ENCODE measurements at regions not wholly inside any gene's neighbourhood (a gene's known extent, or its start where the extent isn't known, plus 50 kb on each side); places are given as distances from the start of the nearest gene placed in this dataset.

DNA sequence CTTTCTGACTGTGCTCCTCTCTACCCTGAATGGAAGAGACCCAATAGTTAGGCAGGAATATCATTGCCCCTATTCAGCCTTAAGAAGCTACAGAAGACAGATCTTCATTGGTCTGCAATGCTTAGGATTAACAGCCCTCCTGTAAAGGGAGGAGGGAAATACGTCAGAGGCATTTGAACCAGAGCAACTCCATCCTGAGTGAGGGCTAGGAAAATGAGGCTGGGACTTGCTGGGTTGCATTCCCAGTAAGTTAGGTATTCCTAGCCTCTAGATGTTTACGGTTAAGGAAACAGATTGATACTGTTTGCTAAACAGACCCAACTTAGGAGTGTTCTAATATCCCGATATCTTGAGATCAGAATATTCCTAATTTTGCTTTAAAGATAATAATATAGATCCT, 63.5 kb downstream of the PCDH18 start:
- Histone ChIP-seq H3K9me1 (ENCODE audit: insufficient read depth, low read length) (no peaks in the 10 kb centered on the region), H3K23ac (ENCODE audit: low read depth, low read length) (no peak overlapping the region), H4K91ac (ENCODE audit: insufficient read depth, low read depth, low read length) (no peak overlapping the region), H3K14ac (replicated peaks; ENCODE audit: low read depth, low read length) (no peak overlapping the region), H3K36me3 (ENCODE audit: control insufficient read depth, insufficient read depth, low read length) (no peaks in the 10 kb centered on the region), H3K4ac (ENCODE audit: low read depth, low read length) (no peak overlapping the region), H2BK120ac (ENCODE audit: low read depth, low read length) (no peak overlapping the region), H4K8ac (ENCODE audit: low read depth in 2 of 2, low read length in 2 of 2) (no peak overlapping the region), H3K79me1 (ENCODE audit: low read depth in 1 of 2, low read length in 2 of 2) (no peaks in the 10 kb centered on the region), H3K4me1 (ENCODE audit: control insufficient read depth, insufficient read depth, low read length) (no peaks in the 10 kb centered on the region), H4K5ac (ENCODE audit: low read depth, low read length) (no peak overlapping the region), H3K27ac (ENCODE audit: insufficient read depth, low read length) (no peak overlapping the region), H3K4me2 (ENCODE audit: low read depth, low read length) (no peak overlapping the region), H3K9ac (ENCODE audit: low read depth, low read length) (no peak overlapping the region), H3K4me3 (ENCODE audit: insufficient read depth, low read depth, low read length) (no peak overlapping the region), H2BK5ac (ENCODE audit: low read depth, low read length, poor library complexity, severe bottlenecking) (no peak overlapping the region), H3K18ac (ENCODE audit: low read depth, low read length) (no peak overlapping the region), H2BK15ac (ENCODE audit: low read depth, low read length) (no peak overlapping the region), H3K56ac (ENCODE audit: extremely low read depth, insufficient read depth, low read length) (no peak overlapping the region), H2AFZ (replicated peaks; ENCODE audit: low read length, poor library complexity) (no peak overlapping the region), H3K9me3 (ENCODE audit: control insufficient read depth, insufficient read depth, low read length) (no peaks in the 10 kb centered on the region), H2BK20ac (ENCODE audit: low read depth, low read length) (no peak overlapping the region), H3K27me3 (ENCODE audit: control insufficient read depth, insufficient read depth, low read length) (no peaks in the 10 kb centered on the region), H2AK9ac (replicated peaks; ENCODE audit: low read depth, low read length, poor library complexity) (no peak overlapping the region), H4K20me1 (ENCODE audit: insufficient read depth, low read length) (no peaks in the 10 kb centered on the region), H2AK5ac (ENCODE audit: low read depth, low read length) (no peak overlapping the region)
- no CpG with 5 or more reads among the region's 3 CpGs for WGBS, 2 experiments (ENCODE audit: extremely low coverage in 2 of 2, insufficient read length in 1 of 2)
- DNase-seq (no peak), ATAC-seq (ENCODE audit: low read depth) (no peak)
- POLR2A ChIA-PET (ENCODE audit: unreplicated experiment) = no interaction called here
- dilution Hi-C loops (cut with HindIII; ENCODE audit: low sequenced_read_pairs, unreplicated experiment) = no loop called here
- BruUV-seq (replicated peaks) = no TSS peak
- TF ChIP-seq RFX5 (IDR thresholded peaks at IDR 0.05; ENCODE audit: low read depth, low read length) (no peak), RCOR1 (IDR thresholded peaks at IDR 0.05; ENCODE audit: insufficient replicate concordance, low read length) (no peak), CHD1 (IDR thresholded peaks at IDR 0.05; ENCODE audit: low read depth, low read length) (no peak), MAFK (IDR thresholded peaks at IDR 0.05; ENCODE audit: low read depth, low read length) (no peak), RAD21 (IDR thresholded peaks at IDR 0.05; ENCODE audit: low read length) (no peak), BHLHE40 (IDR thresholded peaks at IDR 0.05; ENCODE audit: low read depth, low read length) (no peak), MAZ (IDR thresholded peaks at IDR 0.05; ENCODE audit: borderline replicate concordance, low read depth, low read length) (no peak), MXI1 (IDR thresholded peaks at IDR 0.05; ENCODE audit: borderline replicate concordance, low read depth, low read length) (no peak), FOS (IDR thresholded peaks at IDR 0.05; ENCODE audit: low read depth, low read length) (no peak), NFE2L2 (IDR thresholded peaks at IDR 0.05; ENCODE audit: low read depth, low read length) (no peak), CEBPB (IDR thresholded peaks at IDR 0.05; ENCODE audit: low read depth, low read length) (no peak), SMC3 (IDR thresholded peaks at IDR 0.05; ENCODE audit: low read depth, low read length) (no peak), POLR2A (IDR thresholded peaks at IDR 0.05; ENCODE audit: low read depth, low read length) (no peak)
- TF ChIP-seq, protein P1, sequence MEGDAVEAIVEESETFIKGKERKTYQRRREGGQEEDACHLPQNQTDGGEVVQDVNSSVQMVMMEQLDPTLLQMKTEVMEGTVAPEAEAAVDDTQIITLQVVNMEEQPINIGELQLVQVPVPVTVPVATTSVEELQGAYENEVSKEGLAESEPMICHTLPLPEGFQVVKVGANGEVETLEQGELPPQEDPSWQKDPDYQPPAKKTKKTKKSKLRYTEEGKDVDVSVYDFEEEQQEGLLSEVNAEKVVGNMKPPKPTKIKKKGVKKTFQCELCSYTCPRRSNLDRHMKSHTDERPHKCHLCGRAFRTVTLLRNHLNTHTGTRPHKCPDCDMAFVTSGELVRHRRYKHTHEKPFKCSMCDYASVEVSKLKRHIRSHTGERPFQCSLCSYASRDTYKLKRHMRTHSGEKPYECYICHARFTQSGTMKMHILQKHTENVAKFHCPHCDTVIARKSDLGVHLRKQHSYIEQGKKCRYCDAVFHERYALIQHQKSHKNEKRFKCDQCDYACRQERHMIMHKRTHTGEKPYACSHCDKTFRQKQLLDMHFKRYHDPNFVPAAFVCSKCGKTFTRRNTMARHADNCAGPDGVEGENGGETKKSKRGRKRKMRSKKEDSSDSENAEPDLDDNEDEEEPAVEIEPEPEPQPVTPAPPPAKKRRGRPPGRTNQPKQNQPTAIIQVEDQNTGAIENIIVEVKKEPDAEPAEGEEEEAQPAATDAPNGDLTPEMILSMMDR (conservative IDR thresholded peaks at IDR 0.05; ENCODE audit: low read depth, low read length) = no peak
- TF ChIP-seq, protein P2, sequence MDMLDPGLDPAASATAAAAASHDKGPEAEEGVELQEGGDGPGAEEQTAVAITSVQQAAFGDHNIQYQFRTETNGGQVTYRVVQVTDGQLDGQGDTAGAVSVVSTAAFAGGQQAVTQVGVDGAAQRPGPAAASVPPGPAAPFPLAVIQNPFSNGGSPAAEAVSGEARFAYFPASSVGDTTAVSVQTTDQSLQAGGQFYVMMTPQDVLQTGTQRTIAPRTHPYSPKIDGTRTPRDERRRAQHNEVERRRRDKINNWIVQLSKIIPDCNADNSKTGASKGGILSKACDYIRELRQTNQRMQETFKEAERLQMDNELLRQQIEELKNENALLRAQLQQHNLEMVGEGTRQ (IDR thresholded peaks at IDR 0.05; ENCODE audit: low read depth, low read length) = no peak
- TF ChIP-seq, protein P3, sequence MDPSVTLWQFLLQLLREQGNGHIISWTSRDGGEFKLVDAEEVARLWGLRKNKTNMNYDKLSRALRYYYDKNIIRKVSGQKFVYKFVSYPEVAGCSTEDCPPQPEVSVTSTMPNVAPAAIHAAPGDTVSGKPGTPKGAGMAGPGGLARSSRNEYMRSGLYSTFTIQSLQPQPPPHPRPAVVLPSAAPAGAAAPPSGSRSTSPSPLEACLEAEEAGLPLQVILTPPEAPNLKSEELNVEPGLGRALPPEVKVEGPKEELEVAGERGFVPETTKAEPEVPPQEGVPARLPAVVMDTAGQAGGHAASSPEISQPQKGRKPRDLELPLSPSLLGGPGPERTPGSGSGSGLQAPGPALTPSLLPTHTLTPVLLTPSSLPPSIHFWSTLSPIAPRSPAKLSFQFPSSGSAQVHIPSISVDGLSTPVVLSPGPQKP (IDR thresholded peaks at IDR 0.05; ENCODE audit: borderline replicate concordance, low read depth, low read length) = no peak
- in situ Hi-C loops (cut with MboI; ENCODE audit: low sequenced_read_pairs) = no loop called here
- CTCF ChIA-PET = no interaction called here
- intact Hi-C loops (cut with micrococcal nuclease) = no loop called here

All from IMR-90 (cell line).